ENCODE measurements at regions not wholly inside any gene's neighbourhood (a gene's known extent, or its start where the extent isn't known, plus 50 kb on each side); places are given as distances from the start of the nearest gene placed in this dataset.
"Not testable (repeated sequence)": the region's sequence is repeated elsewhere in the genome, so short reads cannot be mapped to it uniquely, and the experiment has no call there.

- Histone ChIP-seq H3K36me3 (no peaks in the 10 kb centered on the region), H3K27me3 (no peaks in the 10 kb centered on the region), H3K4me1 (no peaks in the 10 kb centered on the region), H3K9me3 (no peaks in the 10 kb centered on the region), H3K27ac (no peak overlapping the region), H3K4me3 (no peak overlapping the region)
- DNase-seq (ENCODE audit: low spot score): no peak
- no peak for TF ChIP-seq CTCF (IDR thresholded peaks at IDR 0.05)
Observed at GRCh38 chr10:52952391-52953055, 179.9 kb upstream of the MBL2 start.

- H3K4me1 ChIP-seq: no peaks in the 10 kb centered on the region
- no peaks in the 10 kb centered on the region for H3K36me3 ChIP-seq
- no peak for DNase-seq (ENCODE audit: low spot score)
- no peak overlapping the region for H3K4me3 ChIP-seq
- H3K27ac ChIP-seq: no peak overlapping the region
- no peaks in the 10 kb centered on the region for H3K27me3 ChIP-seq
- TF ChIP-seq CTCF (IDR thresholded peaks at IDR 0.05): peak in 1 of 2 donors; percentile 34
- H3K9me3 ChIP-seq: no peaks in the 10 kb centered on the region
Observed at GRCh38 chr10:52951824-52952223, 179.2 kb upstream of the MBL2 start.

DNA sequence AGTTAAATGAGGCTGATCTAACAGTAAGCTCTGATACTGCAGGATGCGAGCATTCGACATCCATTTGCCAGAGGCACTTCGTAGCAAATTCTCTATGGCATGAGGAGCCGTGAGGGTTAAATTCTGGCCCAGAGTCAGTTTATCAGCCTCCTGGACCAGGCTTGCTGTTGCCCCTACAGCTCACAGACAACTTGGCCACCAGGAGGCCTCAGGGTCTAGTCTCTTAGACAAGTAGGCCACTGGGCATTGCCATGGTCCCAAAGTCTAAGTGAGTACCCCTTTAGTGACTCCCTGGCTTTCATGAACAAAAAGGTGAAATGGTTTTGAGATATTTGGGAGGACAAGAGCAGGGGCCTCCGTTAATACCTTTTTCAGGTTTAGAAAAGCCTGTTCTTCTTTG is 178.0 kb upstream of the MBL2 start:
- DNase-seq (ENCODE audit: low spot score): no peak
- H3K4me1 ChIP-seq: no peaks in the 10 kb centered on the region
- no peaks in the 10 kb centered on the region for H3K27me3 ChIP-seq
- no peak for TF ChIP-seq CTCF (IDR thresholded peaks at IDR 0.05)
- H3K27ac ChIP-seq: no peak overlapping the region
- no peaks in the 10 kb centered on the region for H3K36me3 ChIP-seq
- no peaks in the 10 kb centered on the region for H3K9me3 ChIP-seq
- no peak overlapping the region for H3K4me3 ChIP-seq

DNA sequence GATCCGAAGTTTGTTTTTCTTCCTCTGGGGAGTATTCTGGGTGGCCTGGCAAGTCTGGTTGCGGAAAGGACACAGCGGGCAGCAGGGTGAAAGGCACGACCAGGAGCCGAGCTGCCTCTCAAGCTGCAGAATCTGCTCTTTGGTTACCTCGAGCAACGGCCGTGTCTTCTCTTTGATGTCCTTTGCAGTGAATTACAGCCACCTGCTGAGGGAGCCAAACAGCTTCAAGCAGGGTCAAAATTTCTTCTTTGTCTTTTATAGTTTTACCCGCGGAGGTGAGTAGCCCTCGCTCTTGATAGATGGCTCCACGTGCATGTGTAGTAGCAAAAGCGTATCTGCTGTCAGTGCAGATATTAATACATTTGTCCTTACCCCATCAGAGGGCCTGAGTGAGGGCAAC is 177.3 kb upstream of the MBL2 start:
- Histone ChIP-seq H3K4me3 (no peak overlapping the region), H3K9me3 (no peaks in the 10 kb centered on the region), H3K4me1 (no peaks in the 10 kb centered on the region), H3K27me3 (no peaks in the 10 kb centered on the region), H3K36me3 (no peaks in the 10 kb centered on the region), H3K27ac (no peak overlapping the region)
- DNase-seq (ENCODE audit: low spot score): no peak
- TF ChIP-seq CTCF (IDR thresholded peaks at IDR 0.05): no peak

DNA sequence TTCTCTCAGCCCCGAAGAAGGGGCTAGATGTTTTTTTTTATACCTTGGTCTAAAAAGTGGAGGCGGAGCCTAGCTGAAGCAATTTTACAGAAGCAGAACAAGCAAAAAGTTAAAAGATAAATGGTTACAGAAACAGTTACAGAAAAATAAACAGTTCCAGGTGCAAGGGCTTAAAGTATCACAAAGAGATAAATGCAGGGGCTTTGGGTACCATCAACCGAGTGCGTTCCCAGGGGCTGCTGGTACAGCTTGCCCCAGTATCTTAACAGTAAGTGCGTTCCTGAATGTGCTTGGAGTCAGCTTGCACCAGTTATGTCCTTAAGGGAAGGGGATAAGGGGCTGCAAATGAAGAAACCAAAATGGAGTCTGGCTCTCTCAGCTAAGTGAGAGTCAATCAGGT is 173.9 kb upstream of the MBL2 start:
- no peaks in the 10 kb centered on the region for H3K36me3 ChIP-seq
- TF ChIP-seq CTCF (IDR thresholded peaks at IDR 0.05): no peak
- no peaks in the 10 kb centered on the region for H3K27me3 ChIP-seq
- H3K9me3 ChIP-seq: no peaks in the 10 kb centered on the region
- DNase-seq (ENCODE audit: low spot score): no peak
- no peak overlapping the region for H3K4me3 ChIP-seq
- H3K27ac ChIP-seq: no peak overlapping the region
- H3K4me1 ChIP-seq: no peaks in the 10 kb centered on the region

DNA sequence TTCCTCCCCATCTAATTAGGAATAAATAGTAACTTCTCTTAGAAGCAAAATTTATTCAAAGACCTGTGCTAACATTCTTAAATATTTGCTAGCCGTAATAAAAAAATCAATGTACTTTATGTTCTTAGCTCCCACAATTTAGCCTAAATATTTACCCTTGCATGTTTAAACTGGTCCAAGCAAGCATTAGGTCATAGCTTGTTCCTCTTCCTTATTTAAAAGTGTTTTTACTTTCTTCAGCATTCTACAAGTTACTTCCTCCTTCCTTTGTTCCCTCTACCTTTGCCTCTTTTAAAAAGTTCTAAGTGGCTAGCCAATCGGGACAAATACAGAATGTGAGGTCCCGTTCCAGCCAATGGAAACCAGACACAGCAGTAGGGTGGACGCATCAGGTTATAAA is 172.9 kb upstream of the MBL2 start:
- not testable (repeated sequence) for H3K9me3 ChIP-seq; H3K27me3 ChIP-seq; H3K36me3 ChIP-seq; H3K4me1 ChIP-seq; H3K27ac ChIP-seq; H3K4me3 ChIP-seq; DNase-seq (ENCODE audit: low spot score)

Data from right atrium auricular region (tissue), 2 donors.